HCT116 (cell line): ENCODE measurements at regions not wholly inside any gene's neighbourhood (a gene's known extent, or its start where the extent isn't known, plus 50 kb on each side); places are given as distances from the start of the nearest gene placed in this dataset.
"Not testable (repeated sequence)": the region's sequence is repeated elsewhere in the genome, so short reads cannot be mapped to it uniquely, and the experiment has no call there.

ENCODE experiments used
- ATAC-seq: fragments of 200-7000 bp; cut with Tn5 transposase; 2 replicates; pipeline ENCODE4 v1.9.1; 2020; ENCODE audit warnings: mild to moderate bottlenecking, moderate library complexity
- BruUV-seq: library from RNA; stranded (reverse); fragments of 400-500 nt; replicated peaks from 2 replicates; lab custom pipeline; 2021; lab: Mats Ljungman, UMichigan
- CTCF ChIA-PET: fragments of 300-600 bp; sonication (Branson Sonifier 250); formaldehyde crosslinking; loops from one replicate; lab custom pipeline; 2021; ENCODE audit warnings: antibody characterized with exemption; lab: Charles Lee
- POLR2A ChIA-PET: fragments of 300-600, 350-600 bp; sonication (Branson Sonifier 250); formaldehyde crosslinking; loops from one replicate; lab custom pipeline; 2021; ENCODE audit warnings: antibody characterized with exemption; lab: Charles Lee
- RAD21 ChIA-PET, 2 experiments: fragments of 300-600 bp; sonication (Branson Sonifier 250); formaldehyde crosslinking; loops; one replicate each; lab custom pipeline; 2023; ENCODE audit warnings: low total read pairs in 2 of 2; ENCODE audit not compliant: uncharacterized antibody in 2 of 2, unreplicated experiment in 2 of 2, low non-redundant PET in 1 of 2; lab: Charles Lee
- DNase-seq: peaks from one replicate; pipeline ENCODE4 v3.0.0-alpha.2; 2010; ENCODE audit warnings: low read depth, low spot score
- H2AFZ ChIP-seq: fragments of 200-600 bp; shearing (Covaris generic), sonication (generic); 2 replicates; pipeline ENCODE4 v1.6.1; 2017; ENCODE audit warnings: low read depth, mixed run types, mixed read lengths, antibody characterized with exemption, low read length; ENCODE audit not compliant: poor library complexity, severe bottlenecking
- H3K27ac ChIP-seq: 2 replicates; pipeline ENCODE4 v1.5.1; 2012; ENCODE audit warnings: low read depth, low read length
- H3K27me3 ChIP-seq: fragments of 200-600 bp; sonication (generic); 2 replicates; pipeline ENCODE4 v1.6.1; 2016; ENCODE audit warnings: mixed run types, low read length, mixed read lengths; ENCODE audit not compliant: insufficient read depth
- H3K36me3 ChIP-seq, 2 experiments: fragments of 200-500 bp in 1 of 2; fragments of 200-600 bp in 1 of 2; sonication (Bioruptor generic) in 1 of 2; sonication (generic) in 1 of 2; 2 replicates each; pipeline versions ENCODE4 v1.5.1 to v1.6.1; 2014 to 2016; ENCODE audit warnings: low read length in 2 of 2, inconsistent platforms in 1 of 2, mixed read lengths in 1 of 2, mixed run types in 1 of 2; ENCODE audit not compliant: insufficient read depth in 2 of 2, control insufficient read depth in 1 of 2
- H3K4me1 ChIP-seq, 2 experiments: fragments of 200-600 bp in 1 of 2; sonication (generic) in 1 of 2; 2 replicates each; pipeline versions ENCODE4 v1.5.1 to v1.6.1; 2012 to 2017; ENCODE audit warnings: low read length in 2 of 2, inconsistent platforms in 1 of 2, mild to moderate bottlenecking in 1 of 2, mixed read lengths in 1 of 2, mixed run types in 1 of 2, moderate library complexity in 1 of 2; ENCODE audit not compliant: insufficient read depth in 2 of 2, control insufficient read depth in 1 of 2
- H3K4me2 ChIP-seq: fragments of 200-600 bp; sonication (generic); 2 replicates; pipeline ENCODE4 v1.6.1; 2017; ENCODE audit warnings: mixed run types, low read length, mixed read lengths
- H3K4me3 ChIP-seq, 2 experiments: fragments of 200-600 bp in 1 of 2; sonication (generic) in 1 of 2; replicated peaks in 1 of 2; 2 replicates each; pipeline ENCODE4 v1.5.1; 2011 to 2016; ENCODE audit warnings: low read length in 2 of 2, control low read depth in 1 of 2, low read depth in 1 of 2, mild to moderate bottlenecking in 1 of 2, mixed read lengths in 1 of 2, mixed run types in 1 of 2
- H3K79me2 ChIP-seq: fragments of 200-600 bp; sonication (generic); 2 replicates; pipeline ENCODE4 v1.6.1; 2017; ENCODE audit warnings: mild to moderate bottlenecking, mixed run types, low read length, moderate library complexity, mixed read lengths; ENCODE audit not compliant: insufficient read depth
- H3K9ac ChIP-seq: fragments of 200-600 bp; sonication (generic); 2 replicates; pipeline ENCODE4 v1.6.1; 2016; ENCODE audit warnings: low read length, mixed read lengths
- H3K9me2 ChIP-seq: fragments of 200-600 bp; sonication (generic), shearing (Covaris generic); 2 replicates; pipeline ENCODE4 v1.6.1; 2017; ENCODE audit warnings: mixed run types, mild to moderate bottlenecking, moderate library complexity; ENCODE audit not compliant: insufficient read depth
- H3K9me3 ChIP-seq, 2 experiments: fragments of 200-500 bp in 1 of 2; fragments of 200-600 bp in 1 of 2; sonication (Bioruptor generic) in 1 of 2; sonication (generic) in 1 of 2; 2 replicates each; pipeline ENCODE4 v1.6.1; 2014 to 2017; ENCODE audit warnings: low read length in 2 of 2, mixed read lengths in 2 of 2, inconsistent platforms in 1 of 2, low read depth in 1 of 2, mild to moderate bottlenecking in 1 of 2, mixed run types in 1 of 2, moderate library complexity in 1 of 2; ENCODE audit not compliant: control insufficient read depth in 1 of 2, insufficient read depth in 1 of 2
- H4K20me1 ChIP-seq: fragments of 200-600 bp; sonication (generic), shearing (Covaris generic); 2 replicates; pipeline ENCODE4 v1.6.1; 2017; ENCODE audit warnings: mixed run types, mild to moderate bottlenecking, moderate library complexity; ENCODE audit not compliant: insufficient read depth
- CEBPB ChIP-seq: IDR thresholded peaks from 2 replicates; pipeline ENCODE4 v1.6.1; 2012; ENCODE audit warnings: low read depth
- POLR2AphosphoS5 ChIP-seq: IDR thresholded peaks from 2 replicates; pipeline ENCODE4 v1.6.1; 2011; ENCODE audit warnings: mild to moderate bottlenecking, low read depth, low read length, moderate library complexity
- SIN3A ChIP-seq: IDR thresholded peaks from 2 replicates; pipeline ENCODE4 v1.6.1; 2012; ENCODE audit warnings: low read depth
- SP1 ChIP-seq: IDR thresholded peaks from 2 replicates; pipeline ENCODE4 v1.6.1; 2012; ENCODE audit warnings: low read depth
- YY1 ChIP-seq: IDR thresholded peaks from 2 replicates; pipeline ENCODE4 v1.6.1; 2011; ENCODE audit warnings: low read length, low read depth, moderate library complexity, mild to moderate bottlenecking; ENCODE audit not compliant: insufficient replicate concordance; ENCODE audit errors: extremely low read depth
- intact Hi-C: fragments of 100-400 bp; cut with micrococcal nuclease; formaldehyde crosslinking; loops from 2 replicates; pipeline ENCODE4 v1.10.0; 2022

- H3K4me3 ChIP-seq, H3K36me3 ChIP-seq, H2AFZ ChIP-seq, intact Hi-C loops, H3K9me3 ChIP-seq, DNase-seq, H3K79me2 ChIP-seq, POLR2A ChIA-PET, H3K4me2 ChIP-seq, H3K9me2 ChIP-seq, RAD21 ChIA-PET, H3K9ac ChIP-seq, H4K20me1 ChIP-seq, BruUV-seq, H3K27me3 ChIP-seq, H3K27ac ChIP-seq, ATAC-seq, H3K4me1 ChIP-seq, CTCF ChIA-PET: not testable (repeated sequence)
Observed at GRCh38 chr5:124987786-124988185, 241.3 kb upstream of the ZNF608 start.

GRCh38 chr5:124990723-124991122 lies 244.3 kb upstream of the ZNF608 start:
- Histone ChIP-seq H3K9me3 (no peaks in the 10 kb centered on the region), H2AFZ (no peak overlapping the region), H3K9ac (no peak overlapping the region), H3K36me3 (no peaks in the 10 kb centered on the region), H3K9me2 (no peaks in the 10 kb centered on the region), H3K4me3 (no peak overlapping the region), H3K27ac (no peak overlapping the region), H3K27me3 (no peaks in the 10 kb centered on the region), H3K4me2 (no peak overlapping the region), H3K79me2 (no peaks in the 10 kb centered on the region), H4K20me1 (no peaks in the 10 kb centered on the region), H3K4me1 (no peaks in the 10 kb centered on the region)
- ChIA-PET POLR2A (no interaction called here), CTCF (no interaction called here), RAD21 (no interaction called here)
- intact Hi-C loops, result no loop called here
- DNase-seq (no peak), ATAC-seq (no peak)
- BruUV-seq, result no TSS peak
- no peak for TF ChIP-seq YY1
- no peak for TF ChIP-seq SIN3A
- no peak for TF ChIP-seq CEBPB
- TF ChIP-seq POLR2AphosphoS5, result no peak
- no peak for TF ChIP-seq SP1
